ENCODE measurements at regions not wholly inside any gene's neighbourhood (a gene's known extent, or its start where the extent isn't known, plus 50 kb on each side); places are given as distances from the start of the nearest gene placed in this dataset.

- H3K4me3 ChIP-seq (ENCODE audit: low read depth, low read length): no peak overlapping the region
- peak; percentile 34 for DNase-seq (ENCODE audit: low read depth)
- TF ChIP-seq POLR2A (IDR thresholded peaks at IDR 0.05; ENCODE audit: extremely low read depth, insufficient read length) (no peak), MYC (IDR thresholded peaks at IDR 0.05; ENCODE audit: low read depth, low read length) (no peak), MAX (IDR thresholded peaks at IDR 0.05; ENCODE audit: low read depth, low read length) (no peak), CTCF (IDR thresholded peaks at IDR 0.05; ENCODE audit: low read depth, low read length) (no peak)
Measured at GRCh38 chr11:19432370-19433061, 191.8 kb upstream of the E2F8 start.

DNA sequence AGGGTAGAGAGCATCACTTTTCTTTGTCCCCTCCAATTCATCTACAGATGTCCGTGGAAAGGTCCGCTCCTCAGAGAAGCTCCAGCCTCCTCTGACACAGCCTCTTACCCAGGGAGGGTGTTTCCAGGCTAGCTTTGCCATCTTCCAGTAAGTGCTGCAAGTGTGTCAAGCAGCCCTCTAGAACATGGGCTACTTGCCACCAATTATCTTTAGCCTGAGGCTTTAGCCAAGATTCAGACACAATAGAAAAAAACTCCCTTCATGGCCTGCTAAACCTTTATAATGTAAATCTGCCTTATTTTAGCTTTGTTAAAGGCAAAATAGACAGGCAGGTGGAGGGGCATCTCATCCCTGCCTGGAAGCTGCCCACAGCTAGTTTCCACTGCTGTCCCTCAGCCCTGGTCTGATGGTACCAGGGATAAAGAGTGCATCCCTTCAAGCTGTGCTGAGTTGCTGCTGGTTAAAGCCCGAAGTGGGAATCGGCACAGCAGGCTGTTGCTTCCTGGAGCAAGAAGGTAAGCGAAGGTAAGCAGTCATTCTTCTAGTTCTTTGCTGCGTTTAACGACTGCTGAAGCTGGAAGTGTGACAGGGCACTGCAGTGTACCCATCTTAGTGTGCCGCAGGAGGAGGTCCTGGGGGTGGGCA is 190.1 kb upstream of the E2F8 start:
- H3K4me3 ChIP-seq (ENCODE audit: low read depth, low read length): no peak overlapping the region
- no peak for DNase-seq (ENCODE audit: low read depth)
- no peak for TF ChIP-seq MYC (IDR thresholded peaks at IDR 0.05; ENCODE audit: low read depth, low read length)
- no peak for TF ChIP-seq CTCF (IDR thresholded peaks at IDR 0.05; ENCODE audit: low read depth, low read length)

DNA sequence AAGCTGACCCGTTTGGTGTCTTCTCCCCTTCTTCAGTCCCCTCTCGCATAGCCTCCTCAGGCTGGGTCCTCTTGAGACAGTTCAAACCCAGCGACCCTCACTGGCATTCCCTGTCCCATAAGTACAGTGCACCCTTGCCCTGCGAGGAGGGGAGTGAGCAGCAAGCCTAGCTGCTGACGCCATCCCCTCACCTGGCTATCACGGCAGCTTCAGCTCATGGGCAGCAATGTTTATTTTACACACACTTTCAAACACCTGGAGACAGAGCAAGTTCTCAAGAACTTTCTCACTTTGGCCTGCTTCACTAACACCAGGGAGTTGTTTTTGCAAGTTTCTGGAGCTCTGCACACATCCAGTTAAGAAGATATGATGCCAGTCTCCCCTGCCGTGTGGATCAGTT is 189.6 kb upstream of the E2F8 start:
- TF ChIP-seq CTCF (IDR thresholded peaks at IDR 0.05; ENCODE audit: low read depth, low read length) (no peak), MYC (IDR thresholded peaks at IDR 0.05; ENCODE audit: low read depth, low read length) (no peak), MAX (IDR thresholded peaks at IDR 0.05; ENCODE audit: low read depth, low read length) (no peak), POLR2A (IDR thresholded peaks at IDR 0.05; ENCODE audit: extremely low read depth, insufficient read length) (no peak)
- no peak overlapping the region for H3K4me3 ChIP-seq (ENCODE audit: low read depth, low read length)
- DNase-seq (ENCODE audit: low read depth): no peak

- DNase-seq (ENCODE audit: low read depth): peak; percentile 15
- no peak overlapping the region for H3K4me3 ChIP-seq (ENCODE audit: low read depth, low read length)
- TF ChIP-seq MYC (IDR thresholded peaks at IDR 0.05; ENCODE audit: low read depth, low read length) (no peak), POLR2A (IDR thresholded peaks at IDR 0.05; ENCODE audit: extremely low read depth, insufficient read length) (no peak), CTCF (IDR thresholded peaks at IDR 0.05; ENCODE audit: low read depth, low read length) (no peak), MAX (IDR thresholded peaks at IDR 0.05; ENCODE audit: low read depth, low read length) (no peak)
Measured at GRCh38 chr11:19429108-19429760, 188.5 kb upstream of the E2F8 start.

- no peak for TF ChIP-seq MYC (IDR thresholded peaks at IDR 0.05; ENCODE audit: low read depth, low read length)
- TF ChIP-seq MAX (IDR thresholded peaks at IDR 0.05; ENCODE audit: low read depth, low read length): no peak
- no peak for TF ChIP-seq POLR2A (IDR thresholded peaks at IDR 0.05; ENCODE audit: extremely low read depth, insufficient read length)
- no peak for TF ChIP-seq CTCF (IDR thresholded peaks at IDR 0.05; ENCODE audit: low read depth, low read length)
- no peak overlapping the region for H3K4me3 ChIP-seq (ENCODE audit: low read depth, low read length)
- no peak for DNase-seq (ENCODE audit: low read depth)
Measured at GRCh38 chr11:19428206-19429002, 187.7 kb upstream of the E2F8 start.

Data from NB4 (cell line).